HEK293 (cell line): ENCODE measurements at regions not wholly inside any gene's neighbourhood (a gene's known extent, or its start where the extent isn't known, plus 50 kb on each side); places are given as distances from the start of the nearest gene placed in this dataset.
A peak's percentile ranks its signal among the peaks of the same experiment; 100 is the strongest.

ENCODE experiments used
- CTCF ChIA-PET: fragments of 350-600 bp; formaldehyde crosslinking; extraction: SDS; loops from one replicate; lab custom pipeline; 2021; ENCODE audit warnings: antibody characterized with exemption; lab: Yijun Ruan, JAX
- POLR2A ChIA-PET: fragments of 300-600 bp; formaldehyde crosslinking; extraction: SDS; loops from one replicate; lab custom pipeline; 2020; ENCODE audit warnings: antibody characterized with exemption, inconsistent platforms; lab: Yijun Ruan, JAX
- H3K27ac ChIP-seq: fragments of 200-500 bp; sonication (Bioruptor generic); 2 replicates; pipeline ENCODE4 v1.5.1; 2014; ENCODE audit warnings: low read depth, low read length, control low read depth, inconsistent platforms; ENCODE audit errors: extremely low read depth
- H3K36me3 ChIP-seq, 2 experiments: fragments of 200-500 bp in 1 of 2; sonication (Bioruptor generic) in 1 of 2; 1 replicate in 1 of 2; 2 replicates in 1 of 2; pipeline ENCODE4 v1.5.1; 2014 to 2017; ENCODE audit warnings: inconsistent platforms in 2 of 2, low read length in 2 of 2; ENCODE audit not compliant: control insufficient read depth in 2 of 2, insufficient read depth in 1 of 2
- H3K4me1 ChIP-seq: fragments of 200-500 bp; sonication (Bioruptor generic); 2 replicates; pipeline ENCODE4 v1.5.1; 2014; ENCODE audit warnings: mild to moderate bottlenecking, low read length, inconsistent platforms; ENCODE audit not compliant: control insufficient read depth, insufficient read depth
- H3K4me3 ChIP-seq: 2 replicates; pipeline ENCODE4 v1.5.1; 2011; ENCODE audit warnings: low read depth, mild to moderate bottlenecking, control low read depth, low read length, moderate library complexity
- H3K9me3 ChIP-seq: fragments of 200-500 bp; sonication (Bioruptor generic); 2 replicates; pipeline ENCODE4 v1.5.1; 2014; ENCODE audit warnings: low read depth, low read length, inconsistent platforms; ENCODE audit not compliant: control insufficient read depth, insufficient read depth
- HOXD13 ChIP-seq: sonication (generic); formaldehyde crosslinking; IDR thresholded peaks from 2 replicates; pipeline ENCODE4 v1.8.0; 2022; ENCODE audit warnings: missing genetic modification reagents, borderline replicate concordance
- KLF8 ChIP-seq: fragments of 450-650 bp; formaldehyde crosslinking; IDR thresholded peaks from 2 replicates; pipeline ENCODE4 v1.5.1; 2016; ENCODE audit warnings: missing biosample characterization, missing genetic modification characterization
- ZBTB11 ChIP-seq: fragments of 450-650 bp; formaldehyde crosslinking; conservative IDR thresholded peaks from 2 replicates; pipeline ENCODE4 v1.5.1; 2016; ENCODE audit warnings: low read depth, missing biosample characterization, missing genetic modification characterization
- ZNF114 ChIP-seq: fragments of 450-650 bp; formaldehyde crosslinking; IDR thresholded peaks from 2 replicates; pipeline ENCODE4 v1.5.0; 2017; ENCODE audit warnings: missing biosample characterization, missing genetic modification characterization
- ZNF132 ChIP-seq: fragments of 450-650 bp; formaldehyde crosslinking; IDR thresholded peaks from 2 replicates; pipeline ENCODE4 v1.5.1; 2017; ENCODE audit warnings: missing biosample characterization, missing genetic modification characterization, borderline replicate concordance
- ZNF133 ChIP-seq: fragments of 450-650 bp; formaldehyde crosslinking; IDR thresholded peaks from 2 replicates; pipeline ENCODE4 v1.5.1; 2016; ENCODE audit warnings: missing biosample characterization, missing genetic modification characterization
- ZNF16 ChIP-seq: fragments of 450-650 bp; formaldehyde crosslinking; IDR thresholded peaks from 2 replicates; pipeline ENCODE4 v1.5.1; 2016; ENCODE audit warnings: low read depth, missing biosample characterization, missing genetic modification characterization
- ZNF184 ChIP-seq: fragments of 450-650 bp; IDR thresholded peaks from 2 replicates; pipeline ENCODE4 v1.5.1; 2018; ENCODE audit warnings: missing biosample characterization, mild to moderate bottlenecking, missing genetic modification characterization
- ZNF26 ChIP-seq: fragments of 450-650 bp; formaldehyde crosslinking; IDR thresholded peaks from 2 replicates; pipeline ENCODE4 v1.5.1; 2016; ENCODE audit warnings: missing biosample characterization, missing genetic modification characterization
- ZNF510 ChIP-seq: fragments of 450-650 bp; formaldehyde crosslinking; IDR thresholded peaks from 2 replicates; pipeline ENCODE4 v1.5.1; 2018; ENCODE audit warnings: mild to moderate bottlenecking, missing genetic modification characterization, missing biosample characterization; ENCODE audit not compliant: insufficient replicate concordance
- ZNF561 ChIP-seq: fragments of 450-650 bp; IDR thresholded peaks from 2 replicates; pipeline ENCODE4 v1.5.1; 2018; ENCODE audit warnings: missing biosample characterization, missing genetic modification characterization, borderline replicate concordance
- ZNF623 ChIP-seq: fragments of 450-650 bp; formaldehyde crosslinking; IDR thresholded peaks from 2 replicates; pipeline ENCODE4 v1.5.1; 2016; ENCODE audit warnings: missing biosample characterization, missing genetic modification characterization
- ZSCAN5A ChIP-seq: fragments of 450-650 bp; formaldehyde crosslinking; IDR thresholded peaks from 2 replicates; pipeline ENCODE4 v1.5.1; 2016; ENCODE audit warnings: missing biosample characterization, missing genetic modification characterization
- TF ChIP-seq, protein P1 (sequence below): fragments of 450-650 bp; formaldehyde crosslinking; IDR thresholded peaks from 2 replicates; pipeline ENCODE4 v1.5.1; 2016; ENCODE audit warnings: missing biosample characterization, missing genetic modification characterization
- TF ChIP-seq, protein P2 (sequence below): fragments of 450-650 bp; formaldehyde crosslinking; IDR thresholded peaks from 2 replicates; pipeline ENCODE4 v1.5.1; 2017; ENCODE audit warnings: missing biosample characterization, mild to moderate bottlenecking, missing genetic modification characterization, moderate library complexity
- TF ChIP-seq, protein P3 (sequence below): fragments of 450-650 bp; formaldehyde crosslinking; IDR thresholded peaks from 2 replicates; pipeline ENCODE4 v1.5.1; 2016; ENCODE audit warnings: missing biosample characterization, missing genetic modification characterization

DNA sequence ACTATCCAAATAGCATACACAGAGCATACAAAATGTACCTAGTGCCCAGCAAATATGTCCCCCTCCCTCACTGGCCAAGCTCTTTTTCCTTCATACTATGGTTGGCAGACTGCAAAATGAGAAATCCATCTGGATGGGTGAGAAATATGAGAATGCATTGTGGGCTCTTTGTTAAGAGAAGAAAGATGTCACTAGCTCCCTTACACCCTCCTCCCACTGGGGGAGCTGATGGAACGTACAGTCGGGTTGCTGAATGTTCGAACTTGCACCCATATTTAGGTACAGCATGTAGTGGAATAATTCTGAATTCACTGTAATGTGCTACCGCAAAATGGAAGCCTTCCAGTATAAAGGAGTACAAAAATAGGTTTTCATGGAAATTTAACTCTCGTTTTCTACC is 377.4 kb downstream of the GRIN2B start:
- no peak overlapping the region for H3K4me3 ChIP-seq
- POLR2A ChIA-PET = no interaction called here
- no peaks in the 10 kb centered on the region for H3K4me1 ChIP-seq
- TF ChIP-seq, protein P1, sequence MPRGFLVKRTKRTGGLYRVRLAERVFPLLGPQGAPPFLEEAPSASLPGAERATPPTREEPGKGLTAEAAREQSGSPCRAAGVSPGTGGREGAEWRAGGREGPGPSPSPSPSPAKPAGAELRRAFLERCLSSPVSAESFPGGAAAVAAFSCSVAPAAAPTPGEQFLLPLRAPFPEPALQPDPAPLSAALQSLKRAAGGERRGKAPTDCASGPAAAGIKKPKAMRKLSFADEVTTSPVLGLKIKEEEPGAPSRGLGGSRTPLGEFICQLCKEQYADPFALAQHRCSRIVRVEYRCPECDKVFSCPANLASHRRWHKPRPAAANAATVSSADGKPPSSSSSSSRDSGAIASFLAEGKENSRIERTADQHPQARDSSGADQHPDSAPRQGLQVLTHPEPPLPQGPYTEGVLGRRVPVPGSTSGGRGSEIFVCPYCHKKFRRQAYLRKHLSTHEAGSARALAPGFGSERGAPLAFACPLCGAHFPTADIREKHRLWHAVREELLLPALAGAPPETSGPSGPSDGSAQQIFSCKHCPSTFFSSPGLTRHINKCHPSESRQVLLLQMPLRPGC (tag by site-specific recombination) = no peak
- no peak for TF ChIP-seq ZSCAN5A (tag by site-specific recombination)
- no peak for TF ChIP-seq ZNF510 (tag by site-specific recombination)
- TF ChIP-seq, all 188 proteins: peak for 0
- Histone ChIP-seq H3K9me3 (no peaks in the 10 kb centered on the region), H3K36me3 (no peaks in the 10 kb centered on the region), H3K27ac (no peak overlapping the region)
- CTCF ChIA-PET = interaction anchor here (0.6 kb wide), 2 partner anchors 191 to 1576 kb away, joined by 3 to 5 read pairs; no protein-coding TSS in a partner anchor

DNA sequence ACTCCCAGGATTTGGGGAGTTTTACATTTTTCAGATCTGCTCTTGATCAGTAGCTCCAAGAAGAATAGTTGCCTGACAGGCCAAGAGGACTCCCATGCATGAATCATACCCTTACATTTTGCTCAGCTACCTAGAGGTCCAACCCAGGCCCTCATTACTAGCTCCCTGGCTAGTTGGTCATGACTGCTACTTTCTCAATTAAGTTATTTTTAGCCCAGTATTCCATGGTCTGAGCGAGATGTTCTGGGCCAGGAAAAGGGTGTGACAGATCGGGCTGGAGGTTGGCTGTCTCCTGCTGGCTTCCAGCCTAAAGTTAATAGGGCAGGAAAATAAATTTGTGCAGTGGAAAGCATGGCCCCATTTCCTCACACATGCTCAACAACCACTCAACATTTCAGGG is 379.2 kb downstream of the GRIN2B start:
- no peak overlapping the region for H3K4me3 ChIP-seq
- H3K4me1 ChIP-seq = no peaks in the 10 kb centered on the region
- POLR2A ChIA-PET = no interaction called here
- H3K36me3 ChIP-seq = no peaks in the 10 kb centered on the region
- H3K27ac ChIP-seq = no peak overlapping the region
- no peaks in the 10 kb centered on the region for H3K9me3 ChIP-seq
- TF ChIP-seq ZNF16 (tag by site-specific recombination) (no peak), ZNF623 (tag by site-specific recombination) (no peak), ZNF561 (tag by site-specific recombination) (no peak), ZNF184 (tag by site-specific recombination) (no peak), ZBTB11 (tag by site-specific recombination) (no peak), KLF8 (tag by site-specific recombination) (no peak), HOXD13 (no peak), ZNF132 (tag by site-specific recombination) (no peak), ZNF26 (tag by site-specific recombination) (no peak), ZNF114 (tag by site-specific recombination) (no peak), ZNF133 (tag by site-specific recombination) (no peak)
- CTCF ChIA-PET = no interaction called here

GRCh38 chr12:13599176-13599575 is 382.2 kb downstream of the GRIN2B start:
- Histone ChIP-seq H3K4me1 (no peaks in the 10 kb centered on the region), H3K9me3 (no peaks in the 10 kb centered on the region), H3K36me3 (no peaks in the 10 kb centered on the region), H3K27ac (no peak overlapping the region), H3K4me3 (no peak overlapping the region)
- ChIA-PET CTCF (interaction anchor here (1.2 kb wide), 1 partner anchor 321 kb away, joined by 3 read pairs; no protein-coding TSS in a partner anchor), POLR2A (no interaction called here)
- TF ChIP-seq, protein P2, sequence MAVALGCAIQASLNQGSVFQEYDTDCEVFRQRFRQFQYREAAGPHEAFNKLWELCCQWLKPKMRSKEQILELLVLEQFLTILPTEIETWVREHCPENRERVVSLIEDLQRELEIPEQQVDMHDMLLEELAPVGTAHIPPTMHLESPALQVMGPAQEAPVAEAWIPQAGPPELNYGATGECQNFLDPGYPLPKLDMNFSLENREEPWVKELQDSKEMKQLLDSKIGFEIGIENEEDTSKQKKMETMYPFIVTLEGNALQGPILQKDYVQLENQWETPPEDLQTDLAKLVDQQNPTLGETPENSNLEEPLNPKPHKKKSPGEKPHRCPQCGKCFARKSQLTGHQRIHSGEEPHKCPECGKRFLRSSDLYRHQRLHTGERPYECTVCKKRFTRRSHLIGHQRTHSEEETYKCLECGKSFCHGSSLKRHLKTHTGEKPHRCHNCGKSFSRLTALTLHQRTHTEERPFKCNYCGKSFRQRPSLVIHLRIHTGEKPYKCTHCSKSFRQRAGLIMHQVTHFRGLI (tag by site-specific recombination) = peak; percentile 57
- TF ChIP-seq, protein P3, sequence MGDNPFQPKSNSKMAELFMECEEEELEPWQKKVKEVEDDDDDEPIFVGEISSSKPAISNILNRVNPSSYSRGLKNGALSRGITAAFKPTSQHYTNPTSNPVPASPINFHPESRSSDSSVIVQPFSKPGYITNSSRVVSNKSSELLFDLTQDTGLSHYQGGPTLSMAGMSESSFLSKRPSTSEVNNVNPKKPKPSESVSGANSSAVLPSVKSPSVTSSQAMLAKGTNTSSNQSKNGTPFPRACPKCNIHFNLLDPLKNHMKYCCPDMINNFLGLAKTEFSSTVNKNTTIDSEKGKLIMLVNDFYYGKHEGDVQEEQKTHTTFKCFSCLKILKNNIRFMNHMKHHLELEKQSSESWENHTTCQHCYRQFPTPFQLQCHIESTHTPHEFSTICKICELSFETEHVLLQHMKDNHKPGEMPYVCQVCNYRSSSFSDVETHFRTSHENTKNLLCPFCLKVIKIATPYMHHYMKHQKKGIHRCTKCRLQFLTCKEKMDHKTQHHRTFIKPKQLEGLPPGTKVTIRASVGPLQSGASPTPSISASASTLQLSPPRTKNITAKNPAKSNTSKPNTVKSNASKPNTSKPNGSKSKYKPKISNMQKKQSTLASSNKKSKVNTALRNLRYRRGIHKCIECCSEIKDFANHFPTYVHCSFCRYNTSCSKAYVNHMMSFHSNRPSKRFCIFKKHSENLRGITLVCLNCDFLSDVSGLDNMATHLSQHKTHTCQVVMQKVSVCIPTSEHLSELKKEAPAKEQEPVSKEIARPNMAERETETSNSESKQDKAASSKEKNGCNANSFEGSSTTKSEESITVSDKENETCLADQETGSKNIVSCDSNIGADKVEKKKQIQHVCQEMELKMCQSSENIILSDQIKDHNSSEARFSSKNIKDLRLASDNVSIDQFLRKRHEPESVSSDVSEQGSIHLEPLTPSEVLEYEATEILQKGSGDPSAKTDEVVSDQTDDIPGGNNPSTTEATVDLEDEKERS (tag by site-specific recombination) = no peak
